Ovary (tissue), 7 donors: ENCODE measurements at regions not wholly inside any gene's neighbourhood (a gene's known extent, or its start where the extent isn't known, plus 50 kb on each side); places are given as distances from the start of the nearest gene placed in this dataset.

Source experiments
- DNase-seq, 5 donors: peaks; one replicate each; pipeline ENCODE4 v3.0.0-alpha.2; 2019 to 2020
- H3K27ac ChIP-seq, 2 donors: fragments of 200-600 bp; one replicate each; pipeline versions ENCODE4 v1.5.1 to v1.8.0; 2019 to 2022
- H3K27me3 ChIP-seq: fragments of 200-600 bp; one replicate; pipeline ENCODE4 v1.8.0; 2022
- H3K36me3 ChIP-seq: fragments of 200-600 bp; sonication (generic); one replicate; pipeline ENCODE4 v1.5.1; 2019
- H3K4me1 ChIP-seq: one replicate; pipeline ENCODE4 v1.8.1; 2013; ENCODE audit warnings: mild to moderate bottlenecking, moderate library complexity; ENCODE audit not compliant: insufficient read depth
- H3K4me3 ChIP-seq: fragments of 200-600 bp; sonication (generic); one replicate; pipeline ENCODE4 v1.5.1; 2017
- H3K9me3 ChIP-seq, 2 donors: fragments of 200-600 bp in 1 of 2; sonication (generic) in 1 of 2; one replicate each; pipeline versions ENCODE4 v1.5.1 to v1.8.1; 2013 to 2019; ENCODE audit warnings: mild to moderate bottlenecking in 1 of 2, moderate library complexity in 1 of 2
- CTCF ChIP-seq, 3 donors: fragments of 450-650 bp in 2 of 3; fragments of 200-600 bp in 1 of 3; IDR thresholded peaks; one replicate each; pipeline versions ENCODE4 v1.5.1 to v1.8.0; 2016 to 2022; ENCODE audit warnings: antibody characterized with exemption in 3 of 3, mild to moderate bottlenecking in 1 of 3
- EP300 ChIP-seq: sonication (generic); formaldehyde crosslinking; IDR thresholded peaks from one replicate; pipeline ENCODE4 v1.6.1; 2017; ENCODE audit warnings: antibody characterized with exemption
- POLR2A ChIP-seq: fragments of 450-650 bp; IDR thresholded peaks from one replicate; pipeline ENCODE4 v1.6.1; 2017; ENCODE audit warnings: antibody characterized with exemption, mild to moderate bottlenecking, moderate library complexity
- WGBS, 3 donors: extraction: QIAGEN DNeasy Blood & Tissue Kit in 1 of 3; methylation state at CpG; one replicate each; pipeline versions ENCODE4 v1.1.5 to v1.1.7; 2013 to 2017; 5-methylcytosine and 5-hydroxymethylcytosine counted together
- intact Hi-C, 4 donors: fragments of 100-400 bp; cut with DNase I; formaldehyde crosslinking; loops; one replicate each; pipeline versions ENCODE4 v1.11.0 to v1.15.1; 2022 to 2023
- donor health status: DM: no; HTN: no; CAD: no; lungs with moderate emphysema.
- donor health status: DM: no; HTN: no; CAD: no.
- donor health status: Bipolar disorder and iron deficiency.
- donor health status: DM: no; HTN: no; CAD: no.
- donor health status: DM: yes; HTN: yes; CAD: no.

- WGBS, 3 donors, result 90 to 93% (median 92%) methylated on average over 4 of the region's 4 CpGs
- no peaks in the 10 kb centered on the region for H3K27me3 ChIP-seq
- no peak for TF ChIP-seq CTCF (IDR thresholded peaks at IDR 0.05)
- TF ChIP-seq EP300, result no peak
- no peak for TF ChIP-seq POLR2A
- no peaks in the 10 kb centered on the region for H3K9me3 ChIP-seq
- no peak for DNase-seq
- H3K27ac ChIP-seq, result no peak overlapping the region
- no peaks in the 10 kb centered on the region for H3K36me3 ChIP-seq
- intact Hi-C loops, result no loop called here
- no peak overlapping the region for H3K4me3 ChIP-seq
- H3K4me1 ChIP-seq, result no peaks in the 10 kb centered on the region
Observed at GRCh38 chr9:87434366-87434765, 63.3 kb upstream of the DAPK1 start.

GRCh38 chr9:87435189-87435880 is 62.3 kb upstream of the DAPK1 start:
- no peaks in the 10 kb centered on the region for H3K36me3 ChIP-seq
- H3K27me3 ChIP-seq, result no peaks in the 10 kb centered on the region
- TF ChIP-seq EP300, result no peak
- TF ChIP-seq CTCF (IDR thresholded peaks at IDR 0.05), result no peak
- TF ChIP-seq POLR2A, result no peak
- H3K27ac ChIP-seq, result no peak overlapping the region
- DNase-seq, result no peak
- H3K4me1 ChIP-seq, result no peaks in the 10 kb centered on the region
- no peak overlapping the region for H3K4me3 ChIP-seq
- no peaks in the 10 kb centered on the region for H3K9me3 ChIP-seq
- intact Hi-C loops, result no loop called here
- WGBS, 3 donors, result 78 to 83% (median 79%) methylated on average over 6 of the region's 6 CpGs

GRCh38 chr9:87436716-87437115 is 61.0 kb upstream of the DAPK1 start:
- Histone ChIP-seq H3K36me3 (no peaks in the 10 kb centered on the region), H3K9me3 (no peaks in the 10 kb centered on the region), H3K27me3 (no peaks in the 10 kb centered on the region), H3K4me3 (no peak overlapping the region), H3K27ac (no peak overlapping the region), H3K4me1 (no peaks in the 10 kb centered on the region)
- intact Hi-C loops, result no loop called here
- TF ChIP-seq EP300 (no peak), CTCF (IDR thresholded peaks at IDR 0.05) (no peak), POLR2A (no peak)
- DNase-seq, result no peak
- WGBS, 3 donors, result 77 to 81% (median 78%) methylated on average over 3 of the region's 3 CpGs

GRCh38 chr9:87437966-87438365 is 59.7 kb upstream of the DAPK1 start:
- no peaks in the 10 kb centered on the region for H3K27me3 ChIP-seq
- no peak for TF ChIP-seq POLR2A
- no peak for TF ChIP-seq CTCF (IDR thresholded peaks at IDR 0.05)
- no peak for TF ChIP-seq EP300
- 93 to 94% (median 93%) methylated on average over 8 of the region's 8 CpGs for WGBS, 3 donors
- H3K27ac ChIP-seq, result no peak overlapping the region
- no peak for DNase-seq
- no peaks in the 10 kb centered on the region for H3K4me1 ChIP-seq
- no peak overlapping the region for H3K4me3 ChIP-seq
- H3K36me3 ChIP-seq, result no peaks in the 10 kb centered on the region
- no peaks in the 10 kb centered on the region for H3K9me3 ChIP-seq
- intact Hi-C loops, result no loop called here
